OCI-LY1 (cell line): ENCODE measurements at regions not wholly inside any gene's neighbourhood (a gene's known extent, or its start where the extent isn't known, plus 50 kb on each side); places are given as distances from the start of the nearest gene placed in this dataset.

Experiments used
- H2AFZ ChIP-seq: fragments of 200-600 bp; sonication (generic), shearing (Covaris generic); 2 replicates; pipeline ENCODE4 v1.6.0; 2014; ENCODE audit warnings: antibody characterized with exemption, mild to moderate bottlenecking, low read length
- H3F3A ChIP-seq: fragments of 200-600 bp; sonication (generic), shearing (Covaris generic); 2 replicates; pipeline ENCODE4 v1.6.0; 2014; ENCODE audit warnings: mild to moderate bottlenecking, antibody characterized with exemption, low read length, moderate library complexity; ENCODE audit not compliant: insufficient read depth
- H3K27ac ChIP-seq: fragments of 200-600 bp; sonication (generic); 2 replicates; pipeline ENCODE4 v1.5.1; 2014; ENCODE audit warnings: low read length, mixed run types, mild to moderate bottlenecking, low read depth; ENCODE audit not compliant: poor library complexity, severe bottlenecking
- H3K27me3 ChIP-seq: fragments of 200-600 bp; sonication (generic); 2 replicates; pipeline ENCODE4 v1.6.0; 2014; ENCODE audit warnings: antibody characterized with exemption, mild to moderate bottlenecking, low read length, moderate library complexity; ENCODE audit not compliant: insufficient read depth
- H3K36me3 ChIP-seq: fragments of 200-600 bp; sonication (generic); 2 replicates; pipeline ENCODE4 v1.6.1; 2014; ENCODE audit warnings: mild to moderate bottlenecking, antibody characterized with exemption, low read length, moderate library complexity, mixed read lengths; ENCODE audit not compliant: insufficient read depth
- H3K4me1 ChIP-seq: fragments of 200-600 bp; sonication (generic); 2 replicates; pipeline ENCODE4 v1.5.1; 2014; ENCODE audit warnings: mild to moderate bottlenecking, low read length, moderate library complexity; ENCODE audit not compliant: insufficient read depth, severe bottlenecking
- H3K4me2 ChIP-seq: fragments of 200-600 bp; sonication (generic), shearing (Covaris generic); 2 replicates; pipeline ENCODE4 v1.6.1; 2014; ENCODE audit warnings: low read length
- H3K4me3 ChIP-seq: fragments of 200-600 bp; sonication (generic); 2 replicates; pipeline ENCODE4 v1.5.1; 2014; ENCODE audit warnings: low read length, low read depth, mild to moderate bottlenecking, mixed read lengths; ENCODE audit not compliant: poor library complexity, severe bottlenecking
- H3K79me2 ChIP-seq: fragments of 200-600 bp; shearing (Covaris generic); 2 replicates; pipeline ENCODE4 v1.6.1; 2016; ENCODE audit warnings: mixed run types, low read length, mixed read lengths; ENCODE audit not compliant: insufficient read depth
- H3K9ac ChIP-seq: fragments of 200-600 bp; sonication (generic), shearing (Covaris generic); 2 replicates; pipeline ENCODE4 v1.6.1; 2014; ENCODE audit warnings: mild to moderate bottlenecking, low read length, mixed read lengths
- H3K9me2 ChIP-seq: fragments of 200-600 bp; sonication (generic), shearing (Covaris generic); 2 replicates; pipeline ENCODE4 v1.6.1; 2014; ENCODE audit warnings: low read depth, mild to moderate bottlenecking, low read length, mixed read lengths
- H3K9me3 ChIP-seq: fragments of 200-600 bp; shearing (Covaris generic); 2 replicates; pipeline ENCODE4 v1.6.1; 2014; ENCODE audit warnings: low read length, mixed read lengths
- H4K20me1 ChIP-seq: fragments of 200-600 bp; sonication (generic), shearing (Covaris generic); 2 replicates; pipeline ENCODE4 v1.6.0; 2016; ENCODE audit warnings: mild to moderate bottlenecking, low read length; ENCODE audit not compliant: insufficient read depth
- EZH2 ChIP-seq: fragments of 200-600 bp; sonication (generic), shearing (Covaris generic); IDR thresholded peaks from 2 replicates; pipeline ENCODE4 v1.8.0; 2017; ENCODE audit warnings: borderline replicate concordance, mixed run types, mild to moderate bottlenecking, antibody characterized with exemption, low read length, moderate library complexity, mixed read lengths
- TF ChIP-seq, protein P1 (sequence below): fragments of 200-600 bp; sonication (generic), shearing (Covaris generic); IDR thresholded peaks from 2 replicates; pipeline ENCODE4 v1.5.1; 2017; ENCODE audit warnings: mild to moderate bottlenecking, antibody characterized with exemption, low read length, moderate library complexity, mixed read lengths

DNA sequence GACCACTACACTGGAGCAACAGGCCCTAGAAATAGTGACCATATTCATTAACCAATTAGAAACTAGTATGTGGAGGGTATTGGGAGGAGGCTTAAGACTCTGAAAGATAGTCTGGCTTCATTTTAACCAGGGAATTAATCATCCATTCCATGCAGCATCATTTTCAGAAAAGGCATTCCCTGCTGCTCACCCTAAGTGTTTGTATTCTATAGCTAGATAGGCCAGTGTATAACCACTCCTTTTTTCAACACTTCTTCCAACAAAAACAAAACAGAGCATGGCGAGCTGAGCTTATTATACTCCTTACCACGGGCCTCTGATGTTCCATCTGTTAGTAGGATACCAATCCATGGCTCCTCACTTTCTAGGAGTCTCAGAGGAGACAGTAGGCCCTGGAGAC is 112.0 kb upstream of the PKDCC start:
- Histone ChIP-seq H3K4me2 (no peak overlapping the region), H3K9me2 (no peaks in the 10 kb centered on the region), H3K36me3 (no peaks in the 10 kb centered on the region), H3F3A (no peaks in the 10 kb centered on the region), H3K27ac (no peak overlapping the region), H3K4me1 (no peaks in the 10 kb centered on the region), H3K9ac (no peak overlapping the region), H3K4me3 (no peak overlapping the region), H2AFZ (no peak overlapping the region), H3K27me3 (no peaks in the 10 kb centered on the region), H4K20me1 (no peaks in the 10 kb centered on the region), H3K9me3 (no peaks in the 10 kb centered on the region), H3K79me2 (no peaks in the 10 kb centered on the region)
- TF ChIP-seq, protein P1, sequence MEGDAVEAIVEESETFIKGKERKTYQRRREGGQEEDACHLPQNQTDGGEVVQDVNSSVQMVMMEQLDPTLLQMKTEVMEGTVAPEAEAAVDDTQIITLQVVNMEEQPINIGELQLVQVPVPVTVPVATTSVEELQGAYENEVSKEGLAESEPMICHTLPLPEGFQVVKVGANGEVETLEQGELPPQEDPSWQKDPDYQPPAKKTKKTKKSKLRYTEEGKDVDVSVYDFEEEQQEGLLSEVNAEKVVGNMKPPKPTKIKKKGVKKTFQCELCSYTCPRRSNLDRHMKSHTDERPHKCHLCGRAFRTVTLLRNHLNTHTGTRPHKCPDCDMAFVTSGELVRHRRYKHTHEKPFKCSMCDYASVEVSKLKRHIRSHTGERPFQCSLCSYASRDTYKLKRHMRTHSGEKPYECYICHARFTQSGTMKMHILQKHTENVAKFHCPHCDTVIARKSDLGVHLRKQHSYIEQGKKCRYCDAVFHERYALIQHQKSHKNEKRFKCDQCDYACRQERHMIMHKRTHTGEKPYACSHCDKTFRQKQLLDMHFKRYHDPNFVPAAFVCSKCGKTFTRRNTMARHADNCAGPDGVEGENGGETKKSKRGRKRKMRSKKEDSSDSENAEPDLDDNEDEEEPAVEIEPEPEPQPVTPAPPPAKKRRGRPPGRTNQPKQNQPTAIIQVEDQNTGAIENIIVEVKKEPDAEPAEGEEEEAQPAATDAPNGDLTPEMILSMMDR: no peak
- no peak for TF ChIP-seq EZH2

DNA sequence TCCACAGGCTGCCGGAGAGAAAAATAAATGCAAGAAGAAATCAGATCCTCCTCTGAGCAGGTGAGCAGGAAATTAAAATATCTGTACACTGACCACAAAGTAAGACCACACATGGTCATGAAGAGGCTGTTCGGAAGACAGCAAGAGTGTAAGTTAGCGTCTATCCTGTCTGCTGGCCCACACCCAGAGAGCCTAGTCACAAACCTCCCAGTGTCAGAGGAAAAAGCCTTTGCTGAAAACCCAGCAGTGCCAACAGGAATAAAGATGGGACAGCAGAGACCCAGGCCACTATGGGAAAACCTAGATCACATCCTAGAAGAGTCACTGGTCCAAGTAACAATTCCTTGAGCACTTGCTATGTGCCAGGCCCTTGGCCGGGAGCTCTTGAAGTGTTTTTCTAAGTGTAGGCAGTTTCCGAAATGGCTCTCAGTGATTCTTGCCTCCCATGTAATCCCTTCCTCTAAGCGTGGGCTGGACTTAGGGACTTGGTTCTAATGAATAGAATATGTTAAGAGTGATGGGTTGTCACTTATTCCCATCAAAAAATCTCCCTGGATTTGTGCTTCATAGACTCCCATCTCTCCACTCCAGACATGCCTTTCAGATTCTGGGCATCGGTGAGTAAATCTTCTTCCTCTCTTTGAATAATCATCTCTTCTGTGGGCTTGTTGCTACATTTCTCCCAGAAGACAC is 110.9 kb upstream of the PKDCC start:
- H3K4me3 ChIP-seq: no peak overlapping the region
- no peaks in the 10 kb centered on the region for H3K79me2 ChIP-seq
- H3K4me1 ChIP-seq: no peaks in the 10 kb centered on the region
- no peak overlapping the region for H3K4me2 ChIP-seq
- H2AFZ ChIP-seq: no peak overlapping the region
- no peaks in the 10 kb centered on the region for H4K20me1 ChIP-seq
- no peaks in the 10 kb centered on the region for H3K36me3 ChIP-seq
- H3K9ac ChIP-seq: no peak overlapping the region
- no peaks in the 10 kb centered on the region for H3F3A ChIP-seq
- H3K9me3 ChIP-seq: no peaks in the 10 kb centered on the region
- H3K27ac ChIP-seq: no peak overlapping the region
- no peak for TF ChIP-seq EZH2
- TF ChIP-seq, protein P1: no peak
- H3K27me3 ChIP-seq: no peaks in the 10 kb centered on the region
- H3K9me2 ChIP-seq: no peaks in the 10 kb centered on the region

DNA sequence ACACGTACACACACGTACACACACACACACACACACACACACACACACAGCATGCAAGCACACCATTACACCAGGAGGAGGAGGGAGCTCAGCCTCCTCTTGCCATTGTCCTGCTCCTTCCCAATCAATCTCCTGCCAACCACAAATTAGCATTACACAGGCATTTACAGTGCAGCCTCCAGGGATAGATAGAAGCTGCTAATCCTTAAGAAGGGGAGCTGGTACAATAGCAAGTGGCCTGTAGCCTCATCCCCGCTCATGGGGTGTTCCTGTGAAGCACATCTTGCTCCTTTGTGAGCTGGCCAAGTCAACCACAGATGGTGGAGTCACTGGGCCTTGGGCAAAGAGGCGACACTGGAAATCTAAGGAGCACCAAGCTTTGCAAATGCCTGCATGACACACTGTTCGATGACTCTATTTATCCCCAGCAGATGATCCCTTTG is 110.3 kb upstream of the PKDCC start:
- TF ChIP-seq EZH2: no peak
- TF ChIP-seq, protein P1: no peak
- Histone ChIP-seq H3F3A (no peaks in the 10 kb centered on the region), H3K9me3 (no peaks in the 10 kb centered on the region), H3K27ac (no peak overlapping the region), H3K79me2 (no peaks in the 10 kb centered on the region), H3K4me2 (no peak overlapping the region), H4K20me1 (no peaks in the 10 kb centered on the region), H2AFZ (no peak overlapping the region), H3K4me3 (no peak overlapping the region), H3K9ac (no peak overlapping the region), H3K36me3 (no peaks in the 10 kb centered on the region), H3K27me3 (no peaks in the 10 kb centered on the region), H3K4me1 (no peaks in the 10 kb centered on the region), H3K9me2 (no peaks in the 10 kb centered on the region)
